WTC11 (cell line): ENCODE measurements at regions not wholly inside any gene's neighbourhood (a gene's known extent, or its start where the extent isn't known, plus 50 kb on each side); places are given as distances from the start of the nearest gene placed in this dataset.

ENCODE experiments used
- ATAC-seq: fragments of 200-7000 bp; cut with Tn5 transposase; 2 replicates; pipeline ENCODE4 v1.10.0; 2021; ENCODE audit warnings: mild to moderate bottlenecking, moderate library complexity
- CTCF ChIA-PET: fragments of 300-600 bp; sonication (Branson Sonifier 250); formaldehyde crosslinking; loops from one replicate; lab custom pipeline; 2021; ENCODE audit warnings: antibody characterized with exemption; lab: Charles Lee
- POLR2A ChIA-PET: fragments of 350-600 bp; sonication (Branson Sonifier 250); formaldehyde crosslinking; loops from one replicate; lab custom pipeline; 2021; ENCODE audit warnings: antibody characterized with exemption; lab: Charles Lee
- DNase-seq: peaks from one replicate; pipeline ENCODE4 v3.0.0; 2021; ENCODE audit warnings: low spot score
- H3K27ac Mint-ChIP-seq: 2 replicates; pipeline ENCODE4 v1.8.0; 2021; ENCODE audit warnings: mixed read lengths
- H3K27me3 Mint-ChIP-seq: 2 replicates; pipeline ENCODE4 v1.8.0; 2021; ENCODE audit warnings: low read depth, mild to moderate bottlenecking, moderate library complexity, mixed read lengths
- H3K36me3 Mint-ChIP-seq: 2 replicates; pipeline ENCODE4 v1.8.0; 2021; ENCODE audit warnings: mixed read lengths
- H3K4me1 Mint-ChIP-seq: 2 replicates; pipeline ENCODE4 v1.8.0; 2022; ENCODE audit warnings: mixed read lengths
- H3K4me3 Mint-ChIP-seq: 2 replicates; pipeline ENCODE4 v1.8.0; 2021; ENCODE audit warnings: mild to moderate bottlenecking, moderate library complexity, mixed read lengths
- H3K9me3 Mint-ChIP-seq: 2 replicates; pipeline ENCODE4 v1.8.0; 2021; ENCODE audit warnings: mixed read lengths
- ETV6 ChIP-seq: sonication (generic); formaldehyde crosslinking; IDR thresholded peaks from 2 replicates; pipeline ENCODE4 v1.8.1; 2022; ENCODE audit warnings: mild to moderate bottlenecking, missing genetic modification reagents
- GRHL2 ChIP-seq: fragments of 250-450 bp; sonication (Bioruptor Pico); IDR thresholded peaks from 2 replicates; pipeline ENCODE4 v1.8.0; 2022; ENCODE audit warnings: mild to moderate bottlenecking, moderate library complexity; ENCODE audit not compliant: insufficient replicate concordance, severe bottlenecking
- KAT7 ChIP-seq: sonication (generic); formaldehyde crosslinking; IDR thresholded peaks from 2 replicates; pipeline ENCODE4 v1.8.1; 2023; ENCODE audit warnings: missing genetic modification reagents, mild to moderate bottlenecking, borderline replicate concordance
- NFATC4 ChIP-seq: fragments of 250-450 bp; sonication (Bioruptor Pico); IDR thresholded peaks from 2 replicates; pipeline ENCODE4 v1.9.0; 2021; ENCODE audit warnings: mild to moderate bottlenecking
- NFYB ChIP-seq: sonication (generic); formaldehyde crosslinking; conservative IDR thresholded peaks from 2 replicates; pipeline ENCODE4 v1.8.0; 2022; ENCODE audit warnings: low read depth, missing genetic modification reagents
- SMAD4 ChIP-seq: sonication (generic); formaldehyde crosslinking; IDR thresholded peaks from 2 replicates; pipeline ENCODE4 v1.8.0; 2022; ENCODE audit warnings: mild to moderate bottlenecking, missing genetic modification reagents
- TEAD1 ChIP-seq: sonication (generic); formaldehyde crosslinking; IDR thresholded peaks from 2 replicates; pipeline ENCODE4 v1.8.0; 2022; ENCODE audit warnings: mild to moderate bottlenecking, missing genetic modification reagents
- ZNF317 ChIP-seq: sonication (generic); formaldehyde crosslinking; IDR thresholded peaks from 2 replicates; pipeline ENCODE4 v1.8.1; 2023; ENCODE audit warnings: low read depth, mild to moderate bottlenecking, moderate library complexity, missing genetic modification reagents, borderline replicate concordance
- ZNF396 ChIP-seq: fragments of 250-450 bp; sonication (Bioruptor Pico); IDR thresholded peaks from 2 replicates; pipeline ENCODE4 v1.8.0; 2021; ENCODE audit warnings: mild to moderate bottlenecking, moderate library complexity, borderline replicate concordance
- TF ChIP-seq, protein P1 (sequence below): sonication (generic); formaldehyde crosslinking; conservative IDR thresholded peaks from 2 replicates; pipeline ENCODE4 v1.8.1; 2022; ENCODE audit warnings: mild to moderate bottlenecking, missing genetic modification reagents
- TF ChIP-seq, protein P2 (sequence below): sonication (generic); formaldehyde crosslinking; IDR thresholded peaks from 2 replicates; pipeline ENCODE4 v1.8.1; 2023; ENCODE audit warnings: mild to moderate bottlenecking, missing genetic modification reagents
- TF ChIP-seq, protein P3 (sequence below): sonication (generic); formaldehyde crosslinking; IDR thresholded peaks from 2 replicates; pipeline ENCODE4 v1.8.0; 2022; ENCODE audit warnings: missing genetic modification reagents
- TF ChIP-seq, protein P4 (sequence below): sonication (generic); formaldehyde crosslinking; IDR thresholded peaks from 2 replicates; pipeline ENCODE4 v1.8.1; 2022; ENCODE audit warnings: mild to moderate bottlenecking, missing genetic modification reagents, moderate library complexity, borderline replicate concordance
- TF ChIP-seq, protein P5 (sequence below): fragments of 250-450 bp; sonication (Bioruptor Pico); IDR thresholded peaks from 2 replicates; pipeline ENCODE4 v1.8.0; 2021; ENCODE audit warnings: mild to moderate bottlenecking
- TF ChIP-seq, protein P6 (sequence below): sonication (generic); formaldehyde crosslinking; conservative IDR thresholded peaks from 2 replicates; pipeline ENCODE4 v1.8.1; 2023; ENCODE audit warnings: mild to moderate bottlenecking, low read depth, missing genetic modification reagents, moderate library complexity
- TF ChIP-seq, protein P7 (sequence below): fragments of 250-450 bp; sonication (Bioruptor Pico); IDR thresholded peaks from 2 replicates; pipeline ENCODE4 v1.9.0; 2021; ENCODE audit warnings: mild to moderate bottlenecking, borderline replicate concordance
- TF ChIP-seq, protein P8 (sequence below): fragments of 200-600 bp; IDR thresholded peaks from 2 replicates; pipeline ENCODE4 v1.8.0; 2022; ENCODE audit warnings: antibody characterized with exemption

DNA sequence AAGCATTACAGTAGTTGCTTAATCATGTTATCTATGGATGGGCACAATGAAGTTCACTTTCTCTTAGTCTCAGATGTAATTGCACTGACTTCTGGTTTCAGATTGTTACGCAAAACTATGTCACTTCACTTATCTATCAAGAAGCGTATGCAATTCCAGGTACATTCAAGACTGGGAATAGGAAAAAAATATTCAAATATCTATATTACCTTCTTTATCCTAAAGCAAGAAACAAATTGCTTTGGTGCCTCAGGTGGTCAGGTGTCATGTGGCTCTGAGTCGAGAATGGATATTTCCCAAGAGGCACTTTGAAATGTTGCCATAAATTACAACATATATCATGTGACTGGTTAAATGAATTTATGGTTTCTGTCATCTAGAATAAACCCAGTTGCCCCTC lies 318.6 kb downstream of the SS18 start:
- POLR2A ChIA-PET = no interaction called here

DNA sequence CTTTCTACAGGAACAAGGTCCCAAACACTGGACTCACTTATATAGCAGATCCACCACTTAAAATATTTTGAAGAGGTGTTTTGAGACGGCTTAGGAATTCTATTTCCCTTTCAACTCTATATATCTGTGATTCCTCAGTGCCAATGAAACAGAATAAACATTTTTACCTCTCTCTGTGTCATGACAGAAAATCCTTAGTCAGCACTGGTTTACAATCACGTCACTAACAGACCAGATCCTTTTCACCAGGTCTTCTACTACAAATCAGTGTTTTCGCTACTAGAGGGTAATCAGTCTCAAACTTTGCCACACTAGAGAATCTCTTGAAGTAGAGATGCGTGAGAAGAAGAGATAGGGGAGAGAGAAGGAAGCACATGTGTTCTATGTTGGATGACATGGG lies 325.6 kb downstream of the SS18 start:
- CTCF ChIA-PET = no interaction called here
- POLR2A ChIA-PET = no interaction called here
- H3K9me3 Mint-ChIP-seq = peaks cover 6% of the 10 kb centered on the region
- no peak for DNase-seq
- 0 out of 2 replicates have a peak, but pooled peaks cover 4% of the 10 kb centered on the region for H3K4me1 Mint-ChIP-seq
- no peaks in the 10 kb centered on the region for H3K27me3 Mint-ChIP-seq
- no peak for ATAC-seq
- no peaks in the 10 kb centered on the region for H3K36me3 Mint-ChIP-seq
- no peak overlapping the region for H3K4me3 Mint-ChIP-seq
- no peak overlapping the region for H3K27ac Mint-ChIP-seq
- TF ChIP-seq NFYB (CRISPR knock-in tag) = no peak
- TF ChIP-seq, protein P1, sequence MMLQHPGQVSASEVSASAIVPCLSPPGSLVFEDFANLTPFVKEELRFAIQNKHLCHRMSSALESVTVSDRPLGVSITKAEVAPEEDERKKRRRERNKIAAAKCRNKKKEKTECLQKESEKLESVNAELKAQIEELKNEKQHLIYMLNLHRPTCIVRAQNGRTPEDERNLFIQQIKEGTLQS (CRISPR knock-in tag) = no peak
- TF ChIP-seq, protein P2, sequence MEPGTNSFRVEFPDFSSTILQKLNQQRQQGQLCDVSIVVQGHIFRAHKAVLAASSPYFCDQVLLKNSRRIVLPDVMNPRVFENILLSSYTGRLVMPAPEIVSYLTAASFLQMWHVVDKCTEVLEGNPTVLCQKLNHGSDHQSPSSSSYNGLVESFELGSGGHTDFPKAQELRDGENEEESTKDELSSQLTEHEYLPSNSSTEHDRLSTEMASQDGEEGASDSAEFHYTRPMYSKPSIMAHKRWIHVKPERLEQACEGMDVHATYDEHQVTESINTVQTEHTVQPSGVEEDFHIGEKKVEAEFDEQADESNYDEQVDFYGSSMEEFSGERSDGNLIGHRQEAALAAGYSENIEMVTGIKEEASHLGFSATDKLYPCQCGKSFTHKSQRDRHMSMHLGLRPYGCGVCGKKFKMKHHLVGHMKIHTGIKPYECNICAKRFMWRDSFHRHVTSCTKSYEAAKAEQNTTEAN (CRISPR knock-in tag) = no peak
- TF ChIP-seq ZNF317 (CRISPR knock-in tag) = no peak
- TF ChIP-seq, protein P3, sequence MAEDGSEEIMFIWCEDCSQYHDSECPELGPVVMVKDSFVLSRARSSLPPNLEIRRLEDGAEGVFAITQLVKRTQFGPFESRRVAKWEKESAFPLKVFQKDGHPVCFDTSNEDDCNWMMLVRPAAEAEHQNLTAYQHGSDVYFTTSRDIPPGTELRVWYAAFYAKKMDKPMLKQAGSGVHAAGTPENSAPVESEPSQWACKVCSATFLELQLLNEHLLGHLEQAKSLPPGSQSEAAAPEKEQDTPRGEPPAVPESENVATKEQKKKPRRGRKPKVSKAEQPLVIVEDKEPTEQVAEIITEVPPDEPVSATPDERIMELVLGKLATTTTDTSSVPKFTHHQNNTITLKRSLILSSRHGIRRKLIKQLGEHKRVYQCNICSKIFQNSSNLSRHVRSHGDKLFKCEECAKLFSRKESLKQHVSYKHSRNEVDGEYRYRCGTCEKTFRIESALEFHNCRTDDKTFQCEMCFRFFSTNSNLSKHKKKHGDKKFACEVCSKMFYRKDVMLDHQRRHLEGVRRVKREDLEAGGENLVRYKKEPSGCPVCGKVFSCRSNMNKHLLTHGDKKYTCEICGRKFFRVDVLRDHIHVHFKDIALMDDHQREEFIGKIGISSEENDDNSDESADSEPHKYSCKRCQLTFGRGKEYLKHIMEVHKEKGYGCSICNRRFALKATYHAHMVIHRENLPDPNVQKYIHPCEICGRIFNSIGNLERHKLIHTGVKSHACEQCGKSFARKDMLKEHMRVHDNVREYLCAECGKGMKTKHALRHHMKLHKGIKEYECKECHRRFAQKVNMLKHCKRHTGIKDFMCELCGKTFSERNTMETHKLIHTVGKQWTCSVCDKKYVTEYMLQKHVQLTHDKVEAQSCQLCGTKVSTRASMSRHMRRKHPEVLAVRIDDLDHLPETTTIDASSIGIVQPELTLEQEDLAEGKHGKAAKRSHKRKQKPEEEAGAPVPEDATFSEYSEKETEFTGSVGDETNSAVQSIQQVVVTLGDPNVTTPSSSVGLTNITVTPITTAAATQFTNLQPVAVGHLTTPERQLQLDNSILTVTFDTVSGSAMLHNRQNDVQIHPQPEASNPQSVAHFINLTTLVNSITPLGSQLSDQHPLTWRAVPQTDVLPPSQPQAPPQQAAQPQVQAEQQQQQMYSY = no peak
- no peak for TF ChIP-seq TEAD1 (CRISPR knock-in tag)
- no peak for TF ChIP-seq NFATC4 (CRISPR knock-in tag)
- TF ChIP-seq, protein P4, sequence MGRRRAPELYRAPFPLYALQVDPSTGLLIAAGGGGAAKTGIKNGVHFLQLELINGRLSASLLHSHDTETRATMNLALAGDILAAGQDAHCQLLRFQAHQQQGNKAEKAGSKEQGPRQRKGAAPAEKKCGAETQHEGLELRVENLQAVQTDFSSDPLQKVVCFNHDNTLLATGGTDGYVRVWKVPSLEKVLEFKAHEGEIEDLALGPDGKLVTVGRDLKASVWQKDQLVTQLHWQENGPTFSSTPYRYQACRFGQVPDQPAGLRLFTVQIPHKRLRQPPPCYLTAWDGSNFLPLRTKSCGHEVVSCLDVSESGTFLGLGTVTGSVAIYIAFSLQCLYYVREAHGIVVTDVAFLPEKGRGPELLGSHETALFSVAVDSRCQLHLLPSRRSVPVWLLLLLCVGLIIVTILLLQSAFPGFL = no peak
- TF ChIP-seq, protein P5, sequence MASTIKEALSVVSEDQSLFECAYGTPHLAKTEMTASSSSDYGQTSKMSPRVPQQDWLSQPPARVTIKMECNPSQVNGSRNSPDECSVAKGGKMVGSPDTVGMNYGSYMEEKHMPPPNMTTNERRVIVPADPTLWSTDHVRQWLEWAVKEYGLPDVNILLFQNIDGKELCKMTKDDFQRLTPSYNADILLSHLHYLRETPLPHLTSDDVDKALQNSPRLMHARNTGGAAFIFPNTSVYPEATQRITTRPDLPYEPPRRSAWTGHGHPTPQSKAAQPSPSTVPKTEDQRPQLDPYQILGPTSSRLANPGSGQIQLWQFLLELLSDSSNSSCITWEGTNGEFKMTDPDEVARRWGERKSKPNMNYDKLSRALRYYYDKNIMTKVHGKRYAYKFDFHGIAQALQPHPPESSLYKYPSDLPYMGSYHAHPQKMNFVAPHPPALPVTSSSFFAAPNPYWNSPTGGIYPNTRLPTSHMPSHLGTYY (CRISPR knock-in tag) = no peak
- no peak for TF ChIP-seq KAT7
- no peak for TF ChIP-seq GRHL2 (CRISPR knock-in tag)
- TF ChIP-seq, protein P6, sequence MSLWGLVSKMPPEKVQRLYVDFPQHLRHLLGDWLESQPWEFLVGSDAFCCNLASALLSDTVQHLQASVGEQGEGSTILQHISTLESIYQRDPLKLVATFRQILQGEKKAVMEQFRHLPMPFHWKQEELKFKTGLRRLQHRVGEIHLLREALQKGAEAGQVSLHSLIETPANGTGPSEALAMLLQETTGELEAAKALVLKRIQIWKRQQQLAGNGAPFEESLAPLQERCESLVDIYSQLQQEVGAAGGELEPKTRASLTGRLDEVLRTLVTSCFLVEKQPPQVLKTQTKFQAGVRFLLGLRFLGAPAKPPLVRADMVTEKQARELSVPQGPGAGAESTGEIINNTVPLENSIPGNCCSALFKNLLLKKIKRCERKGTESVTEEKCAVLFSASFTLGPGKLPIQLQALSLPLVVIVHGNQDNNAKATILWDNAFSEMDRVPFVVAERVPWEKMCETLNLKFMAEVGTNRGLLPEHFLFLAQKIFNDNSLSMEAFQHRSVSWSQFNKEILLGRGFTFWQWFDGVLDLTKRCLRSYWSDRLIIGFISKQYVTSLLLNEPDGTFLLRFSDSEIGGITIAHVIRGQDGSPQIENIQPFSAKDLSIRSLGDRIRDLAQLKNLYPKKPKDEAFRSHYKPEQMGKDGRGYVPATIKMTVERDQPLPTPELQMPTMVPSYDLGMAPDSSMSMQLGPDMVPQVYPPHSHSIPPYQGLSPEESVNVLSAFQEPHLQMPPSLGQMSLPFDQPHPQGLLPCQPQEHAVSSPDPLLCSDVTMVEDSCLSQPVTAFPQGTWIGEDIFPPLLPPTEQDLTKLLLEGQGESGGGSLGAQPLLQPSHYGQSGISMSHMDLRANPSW = no peak
- TF ChIP-seq, protein P7, sequence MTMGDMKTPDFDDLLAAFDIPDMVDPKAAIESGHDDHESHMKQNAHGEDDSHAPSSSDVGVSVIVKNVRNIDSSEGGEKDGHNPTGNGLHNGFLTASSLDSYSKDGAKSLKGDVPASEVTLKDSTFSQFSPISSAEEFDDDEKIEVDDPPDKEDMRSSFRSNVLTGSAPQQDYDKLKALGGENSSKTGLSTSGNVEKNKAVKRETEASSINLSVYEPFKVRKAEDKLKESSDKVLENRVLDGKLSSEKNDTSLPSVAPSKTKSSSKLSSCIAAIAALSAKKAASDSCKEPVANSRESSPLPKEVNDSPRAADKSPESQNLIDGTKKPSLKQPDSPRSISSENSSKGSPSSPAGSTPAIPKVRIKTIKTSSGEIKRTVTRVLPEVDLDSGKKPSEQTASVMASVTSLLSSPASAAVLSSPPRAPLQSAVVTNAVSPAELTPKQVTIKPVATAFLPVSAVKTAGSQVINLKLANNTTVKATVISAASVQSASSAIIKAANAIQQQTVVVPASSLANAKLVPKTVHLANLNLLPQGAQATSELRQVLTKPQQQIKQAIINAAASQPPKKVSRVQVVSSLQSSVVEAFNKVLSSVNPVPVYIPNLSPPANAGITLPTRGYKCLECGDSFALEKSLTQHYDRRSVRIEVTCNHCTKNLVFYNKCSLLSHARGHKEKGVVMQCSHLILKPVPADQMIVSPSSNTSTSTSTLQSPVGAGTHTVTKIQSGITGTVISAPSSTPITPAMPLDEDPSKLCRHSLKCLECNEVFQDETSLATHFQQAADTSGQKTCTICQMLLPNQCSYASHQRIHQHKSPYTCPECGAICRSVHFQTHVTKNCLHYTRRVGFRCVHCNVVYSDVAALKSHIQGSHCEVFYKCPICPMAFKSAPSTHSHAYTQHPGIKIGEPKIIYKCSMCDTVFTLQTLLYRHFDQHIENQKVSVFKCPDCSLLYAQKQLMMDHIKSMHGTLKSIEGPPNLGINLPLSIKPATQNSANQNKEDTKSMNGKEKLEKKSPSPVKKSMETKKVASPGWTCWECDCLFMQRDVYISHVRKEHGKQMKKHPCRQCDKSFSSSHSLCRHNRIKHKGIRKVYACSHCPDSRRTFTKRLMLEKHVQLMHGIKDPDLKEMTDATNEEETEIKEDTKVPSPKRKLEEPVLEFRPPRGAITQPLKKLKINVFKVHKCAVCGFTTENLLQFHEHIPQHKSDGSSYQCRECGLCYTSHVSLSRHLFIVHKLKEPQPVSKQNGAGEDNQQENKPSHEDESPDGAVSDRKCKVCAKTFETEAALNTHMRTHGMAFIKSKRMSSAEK = no peak

More for the DNA sequence above, 318.6 kb downstream of the SS18 start:
- peaks cover 6% of the 10 kb centered on the region for H3K9me3 Mint-ChIP-seq
- H3K36me3 Mint-ChIP-seq = no peaks in the 10 kb centered on the region
- no peak for DNase-seq
- CTCF ChIA-PET = no interaction called here
- ATAC-seq = no peak
- no peak overlapping the region for H3K4me3 Mint-ChIP-seq
- H3K27me3 Mint-ChIP-seq = no peaks in the 10 kb centered on the region; the same call in 1 of the 2 replicates
- TF ChIP-seq SMAD4 (CRISPR knock-in tag) (no peak), NFATC4 (CRISPR knock-in tag) (no peak), ZNF396 (CRISPR knock-in tag) (no peak), ETV6 (CRISPR knock-in tag) (no peak)
- TF ChIP-seq, protein P8, sequence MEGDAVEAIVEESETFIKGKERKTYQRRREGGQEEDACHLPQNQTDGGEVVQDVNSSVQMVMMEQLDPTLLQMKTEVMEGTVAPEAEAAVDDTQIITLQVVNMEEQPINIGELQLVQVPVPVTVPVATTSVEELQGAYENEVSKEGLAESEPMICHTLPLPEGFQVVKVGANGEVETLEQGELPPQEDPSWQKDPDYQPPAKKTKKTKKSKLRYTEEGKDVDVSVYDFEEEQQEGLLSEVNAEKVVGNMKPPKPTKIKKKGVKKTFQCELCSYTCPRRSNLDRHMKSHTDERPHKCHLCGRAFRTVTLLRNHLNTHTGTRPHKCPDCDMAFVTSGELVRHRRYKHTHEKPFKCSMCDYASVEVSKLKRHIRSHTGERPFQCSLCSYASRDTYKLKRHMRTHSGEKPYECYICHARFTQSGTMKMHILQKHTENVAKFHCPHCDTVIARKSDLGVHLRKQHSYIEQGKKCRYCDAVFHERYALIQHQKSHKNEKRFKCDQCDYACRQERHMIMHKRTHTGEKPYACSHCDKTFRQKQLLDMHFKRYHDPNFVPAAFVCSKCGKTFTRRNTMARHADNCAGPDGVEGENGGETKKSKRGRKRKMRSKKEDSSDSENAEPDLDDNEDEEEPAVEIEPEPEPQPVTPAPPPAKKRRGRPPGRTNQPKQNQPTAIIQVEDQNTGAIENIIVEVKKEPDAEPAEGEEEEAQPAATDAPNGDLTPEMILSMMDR = no peak
- TF ChIP-seq, all 79 proteins: peak for 0
- Mint-ChIP-seq H3K27ac (no peak overlapping the region), H3K4me1 (0 out of 2 replicates have a peak, but pooled peaks cover 4% of the 10 kb centered on the region)
